Superior temporal gyrus (tissue), 1 donor: ENCODE measurements at regions not wholly inside any gene's neighbourhood (a gene's known extent, or its start where the extent isn't known, plus 50 kb on each side); places are given as distances from the start of the nearest gene placed in this dataset.

Source experiments
- DNase-seq: peaks from one replicate; pipeline ENCODE4 v3.0.0-alpha.2; 2016; ENCODE audit errors: extremely low spot score

DNA sequence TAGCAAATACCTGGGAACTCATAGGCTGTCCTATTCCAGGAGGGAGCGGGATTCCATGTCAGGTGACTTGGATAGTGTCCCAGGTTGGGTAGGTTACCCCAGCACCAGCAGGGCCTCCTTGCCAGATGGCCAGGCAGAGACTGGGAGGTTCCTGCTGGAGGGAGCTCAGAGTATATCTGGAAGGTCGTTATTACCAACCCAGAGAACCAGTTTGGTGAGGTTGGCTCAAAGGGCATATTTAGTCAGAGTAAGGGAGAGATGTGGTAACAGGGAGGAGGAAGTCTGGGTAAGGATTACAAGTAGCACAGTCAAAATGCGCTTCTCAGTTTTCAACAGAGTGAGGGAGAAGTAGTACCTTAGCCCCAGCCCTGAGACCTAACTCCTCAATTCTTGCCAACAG lies 53.3 kb upstream of the LNX1 start:
- no peak for DNase-seq
